ENCODE measurements at regions not wholly inside any gene's neighbourhood (a gene's known extent, or its start where the extent isn't known, plus 50 kb on each side); places are given as distances from the start of the nearest gene placed in this dataset.

DNA sequence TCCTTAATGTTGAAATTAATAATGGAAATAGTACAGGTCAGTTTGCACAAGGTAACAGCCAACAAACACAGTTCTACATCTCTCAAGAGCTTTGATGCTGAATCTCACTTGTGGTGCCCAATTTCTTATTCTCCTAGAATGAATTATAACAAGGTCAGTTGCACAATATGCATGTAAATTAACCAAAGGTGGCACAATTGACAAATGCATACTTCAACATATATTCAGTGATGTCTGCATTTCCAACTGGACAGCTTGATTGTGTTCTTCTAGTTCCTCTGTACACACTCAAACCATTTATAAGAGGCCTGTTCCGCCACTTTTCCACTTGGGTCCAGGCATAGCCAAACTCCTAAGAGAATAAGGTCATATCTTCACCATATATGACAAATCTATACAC lies 210.3 kb upstream of the EPHA5 start:
- TF ChIP-seq, protein P1, sequence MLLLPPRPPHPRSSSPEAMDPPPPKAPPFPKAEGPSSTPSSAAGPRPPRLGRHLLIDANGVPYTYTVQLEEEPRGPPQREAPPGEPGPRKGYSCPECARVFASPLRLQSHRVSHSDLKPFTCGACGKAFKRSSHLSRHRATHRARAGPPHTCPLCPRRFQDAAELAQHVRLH (CRISPR knock-in tag; IDR thresholded peaks at IDR 0.05; ENCODE audit: borderline replicate concordance, low read depth) = no peak
- TF ChIP-seq, protein P2, sequence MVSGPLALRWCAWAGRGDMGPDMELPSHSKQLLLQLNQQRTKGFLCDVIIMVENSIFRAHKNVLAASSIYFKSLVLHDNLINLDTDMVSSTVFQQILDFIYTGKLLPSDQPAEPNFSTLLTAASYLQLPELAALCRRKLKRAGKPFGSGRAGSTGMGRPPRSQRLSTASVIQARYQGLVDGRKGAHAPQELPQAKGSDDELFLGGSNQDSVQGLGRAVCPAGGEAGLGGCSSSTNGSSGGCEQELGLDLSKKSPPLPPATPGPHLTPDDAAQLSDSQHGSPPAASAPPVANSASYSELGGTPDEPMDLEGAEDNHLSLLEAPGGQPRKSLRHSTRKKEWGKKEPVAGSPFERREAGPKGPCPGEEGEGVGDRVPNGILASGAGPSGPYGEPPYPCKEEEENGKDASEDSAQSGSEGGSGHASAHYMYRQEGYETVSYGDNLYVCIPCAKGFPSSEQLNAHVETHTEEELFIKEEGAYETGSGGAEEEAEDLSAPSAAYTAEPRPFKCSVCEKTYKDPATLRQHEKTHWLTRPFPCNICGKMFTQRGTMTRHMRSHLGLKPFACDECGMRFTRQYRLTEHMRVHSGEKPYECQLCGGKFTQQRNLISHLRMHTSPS (CRISPR knock-in tag; IDR thresholded peaks at IDR 0.05; ENCODE audit: low read depth) = no peak
- TF ChIP-seq SNAI1 (CRISPR knock-in tag; IDR thresholded peaks at IDR 0.05; ENCODE audit: borderline replicate concordance) = no peak
- TF ChIP-seq ZNF3 (CRISPR knock-in tag; IDR thresholded peaks at IDR 0.05) = no peak
- TF ChIP-seq, protein P3, sequence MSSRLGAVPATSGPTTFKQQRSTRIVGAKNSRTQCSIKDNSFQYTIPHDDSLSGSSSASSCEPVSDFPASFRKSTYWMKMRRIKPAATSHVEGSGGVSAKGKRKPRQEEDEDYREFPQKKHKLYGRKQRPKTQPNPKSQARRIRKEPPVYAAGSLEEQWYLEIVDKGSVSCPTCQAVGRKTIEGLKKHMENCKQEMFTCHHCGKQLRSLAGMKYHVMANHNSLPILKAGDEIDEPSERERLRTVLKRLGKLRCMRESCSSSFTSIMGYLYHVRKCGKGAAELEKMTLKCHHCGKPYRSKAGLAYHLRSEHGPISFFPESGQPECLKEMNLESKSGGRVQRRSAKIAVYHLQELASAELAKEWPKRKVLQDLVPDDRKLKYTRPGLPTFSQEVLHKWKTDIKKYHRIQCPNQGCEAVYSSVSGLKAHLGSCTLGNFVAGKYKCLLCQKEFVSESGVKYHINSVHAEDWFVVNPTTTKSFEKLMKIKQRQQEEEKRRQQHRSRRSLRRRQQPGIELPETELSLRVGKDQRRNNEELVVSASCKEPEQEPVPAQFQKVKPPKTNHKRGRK (CRISPR knock-in tag; IDR thresholded peaks at IDR 0.05) = no peak
- TF ChIP-seq ZNF451 (CRISPR knock-in tag; IDR thresholded peaks at IDR 0.05) = no peak
- no peak for TF ChIP-seq ZNF232 (CRISPR knock-in tag; IDR thresholded peaks at IDR 0.05; ENCODE audit: borderline replicate concordance)
- no peak for TF ChIP-seq ZSCAN5A (CRISPR knock-in tag; IDR thresholded peaks at IDR 0.05; ENCODE audit: borderline replicate concordance)
- TF ChIP-seq ZNF784 (CRISPR knock-in tag; IDR thresholded peaks at IDR 0.05; ENCODE audit: borderline replicate concordance) = no peak
- TF ChIP-seq, protein P4, sequence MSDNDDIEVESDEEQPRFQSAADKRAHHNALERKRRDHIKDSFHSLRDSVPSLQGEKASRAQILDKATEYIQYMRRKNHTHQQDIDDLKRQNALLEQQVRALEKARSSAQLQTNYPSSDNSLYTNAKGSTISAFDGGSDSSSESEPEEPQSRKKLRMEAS (IDR thresholded peaks at IDR 0.05) = no peak
- TF ChIP-seq ZBTB2 (CRISPR knock-in tag; IDR thresholded peaks at IDR 0.05; ENCODE audit: low read depth) = no peak
- no peak for TF ChIP-seq SRF (IDR thresholded peaks at IDR 0.05; ENCODE audit: low read depth, low read length)

Data from HepG2 (cell line).